Activated naive CD4-positive, alpha-beta T cell treated with anti-CD3 and anti-CD28 coated beads, Interleukin-2, amount 50 U/mL, for 24 hours (primary cell): ENCODE measurements at regions not wholly inside any gene's neighbourhood (a gene's known extent, or its start where the extent isn't known, plus 50 kb on each side); places are given as distances from the start of the nearest gene placed in this dataset.

Experiments
- H3K27ac Mint-ChIP-seq: one replicate; pipeline ENCODE4 v1.8.0; 2021; ENCODE audit warnings: mild to moderate bottlenecking, mixed read lengths
- H3K27me3 Mint-ChIP-seq: one replicate; pipeline ENCODE4 v1.8.0; 2021; ENCODE audit warnings: mixed read lengths
- H3K36me3 Mint-ChIP-seq: one replicate; pipeline ENCODE4 v1.8.0; 2021; ENCODE audit warnings: mixed read lengths
- H3K4me1 Mint-ChIP-seq: one replicate; pipeline ENCODE4 v1.8.0; 2021; ENCODE audit warnings: mixed read lengths
- H3K4me3 Mint-ChIP-seq: one replicate; pipeline ENCODE4 v1.8.0; 2021; ENCODE audit warnings: mild to moderate bottlenecking, mixed read lengths
- H3K9me3 Mint-ChIP-seq: one replicate; pipeline ENCODE4 v1.8.0; 2021; ENCODE audit warnings: mixed read lengths

DNA sequence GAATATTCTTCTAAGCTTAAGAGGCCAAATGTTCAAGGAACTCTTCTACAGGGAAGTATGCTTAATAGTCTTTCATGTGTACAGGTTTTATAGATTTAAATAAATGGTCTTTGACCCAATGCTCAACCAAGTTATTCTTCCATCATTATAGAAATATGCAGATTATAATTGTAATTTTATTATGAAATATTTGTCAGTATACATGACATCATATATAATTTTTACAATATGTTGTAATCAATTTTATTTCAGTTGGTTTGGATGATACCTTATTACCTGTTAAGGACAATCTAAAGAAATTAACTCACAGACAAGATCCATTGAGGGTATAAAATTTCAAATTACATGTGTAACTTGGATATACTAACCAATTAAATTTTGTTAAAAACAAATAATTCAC lies 1278.3 kb downstream of the SLC16A7 start:
- Mint-ChIP-seq H3K27ac (no peak overlapping the region), H3K27me3 (no peaks in the 10 kb centered on the region), H3K9me3 (no peaks in the 10 kb centered on the region), H3K36me3 (no peaks in the 10 kb centered on the region), H3K4me1 (no peaks in the 10 kb centered on the region), H3K4me3 (no peak overlapping the region)

DNA sequence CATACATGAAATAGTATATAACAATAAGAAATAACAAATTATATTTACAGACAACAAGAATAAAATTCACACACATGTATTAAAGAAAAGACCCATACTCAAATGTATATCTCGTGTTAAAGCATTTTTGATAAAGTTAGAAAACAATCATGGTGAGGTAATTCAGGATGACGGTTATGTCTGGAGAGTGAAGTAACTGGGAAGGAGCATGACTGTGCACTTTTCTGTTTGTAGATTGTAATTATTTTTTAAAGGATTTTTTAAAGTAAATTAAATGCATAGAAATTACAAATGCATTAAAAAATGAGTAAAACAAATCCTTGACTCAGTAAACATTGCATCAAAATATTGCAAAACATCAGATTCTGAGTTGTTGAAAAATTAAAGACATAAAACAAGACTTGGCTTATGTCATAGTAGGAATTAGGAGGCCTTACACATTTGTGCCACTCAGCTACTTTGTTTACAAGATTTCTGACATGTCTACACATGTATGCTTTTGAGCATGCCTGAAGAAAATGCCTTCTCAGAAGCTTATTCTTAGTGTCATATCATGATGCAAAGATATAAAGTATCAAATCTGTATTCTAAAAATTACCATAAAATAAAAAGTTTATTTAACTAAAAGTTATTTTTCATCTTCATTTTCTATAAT lies 1325.1 kb downstream of the SLC16A7 start:
- Mint-ChIP-seq H3K4me3 (no peak overlapping the region), H3K9me3 (no peaks in the 10 kb centered on the region), H3K36me3 (no peaks in the 10 kb centered on the region), H3K4me1 (no peaks in the 10 kb centered on the region), H3K27ac (no peak overlapping the region), H3K27me3 (no peaks in the 10 kb centered on the region)

DNA sequence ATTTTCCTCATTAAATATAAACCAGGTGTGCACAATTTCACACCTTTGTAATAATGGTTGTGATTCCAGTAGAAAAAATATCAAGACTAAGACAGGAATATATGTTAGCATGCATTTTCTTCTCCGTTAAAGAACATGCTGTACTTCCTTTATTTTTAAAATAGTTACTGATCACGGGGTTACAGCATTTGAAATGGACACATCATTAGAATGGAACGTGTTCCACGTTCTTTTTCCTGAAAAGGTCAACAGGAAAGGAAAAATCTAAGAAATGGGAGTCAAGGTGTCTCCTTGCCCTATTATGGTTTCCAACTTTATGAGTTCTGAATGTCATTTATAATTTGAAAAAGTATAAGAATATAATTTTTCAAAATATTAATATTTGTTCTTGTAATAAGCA lies 1325.7 kb downstream of the SLC16A7 start:
- H3K4me3 Mint-ChIP-seq: no peak overlapping the region
- no peak overlapping the region for H3K27ac Mint-ChIP-seq
- H3K27me3 Mint-ChIP-seq: no peaks in the 10 kb centered on the region
- H3K36me3 Mint-ChIP-seq: no peaks in the 10 kb centered on the region
- no peaks in the 10 kb centered on the region for H3K4me1 Mint-ChIP-seq
- no peaks in the 10 kb centered on the region for H3K9me3 Mint-ChIP-seq

DNA sequence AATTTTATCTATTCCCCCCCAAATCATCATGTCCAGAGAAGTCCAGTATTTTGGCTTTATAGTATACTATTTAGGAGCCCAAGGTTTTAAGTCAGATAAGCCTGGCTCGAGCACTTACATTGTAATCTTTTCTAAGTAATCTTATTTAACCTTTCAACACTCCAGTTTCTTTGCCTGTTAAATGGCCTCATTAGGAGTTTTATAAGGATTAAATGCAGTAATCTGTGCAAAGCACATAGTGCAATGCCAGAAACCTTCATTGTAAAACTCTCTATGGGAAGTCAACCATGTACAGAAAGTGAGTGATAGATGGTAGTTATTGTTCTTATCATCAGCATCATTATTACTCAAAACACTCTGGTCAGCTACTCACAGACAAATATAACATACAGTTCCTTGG lies 1330.4 kb downstream of the SLC16A7 start:
- Mint-ChIP-seq H3K9me3 (peaks cover 2% of the 10 kb centered on the region), H3K4me1 (no peaks in the 10 kb centered on the region), H3K27ac (no peak overlapping the region), H3K4me3 (no peak overlapping the region), H3K36me3 (no peaks in the 10 kb centered on the region), H3K27me3 (no peaks in the 10 kb centered on the region)

DNA sequence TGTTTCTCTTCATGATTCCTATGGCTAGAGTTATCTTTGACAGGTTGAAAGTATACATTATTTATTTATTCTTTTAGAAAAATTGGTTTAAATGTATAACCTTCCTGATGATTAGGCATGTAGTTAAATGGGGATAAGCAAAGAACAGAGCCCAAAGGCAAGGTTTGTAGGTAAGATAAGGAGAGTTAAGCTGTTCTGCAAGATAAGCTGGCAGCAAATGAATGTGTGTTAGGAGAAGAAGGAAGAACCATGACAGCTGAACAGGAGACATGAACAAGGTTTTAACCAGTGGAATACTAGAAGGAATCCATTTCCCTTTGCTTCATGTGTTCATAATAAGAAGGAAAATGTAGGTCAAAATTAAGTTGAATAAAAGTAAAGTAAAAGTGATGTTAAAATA lies 1330.1 kb upstream of the USP15 start:
- peaks cover 17% of the 10 kb centered on the region for H3K9me3 Mint-ChIP-seq

DNA sequence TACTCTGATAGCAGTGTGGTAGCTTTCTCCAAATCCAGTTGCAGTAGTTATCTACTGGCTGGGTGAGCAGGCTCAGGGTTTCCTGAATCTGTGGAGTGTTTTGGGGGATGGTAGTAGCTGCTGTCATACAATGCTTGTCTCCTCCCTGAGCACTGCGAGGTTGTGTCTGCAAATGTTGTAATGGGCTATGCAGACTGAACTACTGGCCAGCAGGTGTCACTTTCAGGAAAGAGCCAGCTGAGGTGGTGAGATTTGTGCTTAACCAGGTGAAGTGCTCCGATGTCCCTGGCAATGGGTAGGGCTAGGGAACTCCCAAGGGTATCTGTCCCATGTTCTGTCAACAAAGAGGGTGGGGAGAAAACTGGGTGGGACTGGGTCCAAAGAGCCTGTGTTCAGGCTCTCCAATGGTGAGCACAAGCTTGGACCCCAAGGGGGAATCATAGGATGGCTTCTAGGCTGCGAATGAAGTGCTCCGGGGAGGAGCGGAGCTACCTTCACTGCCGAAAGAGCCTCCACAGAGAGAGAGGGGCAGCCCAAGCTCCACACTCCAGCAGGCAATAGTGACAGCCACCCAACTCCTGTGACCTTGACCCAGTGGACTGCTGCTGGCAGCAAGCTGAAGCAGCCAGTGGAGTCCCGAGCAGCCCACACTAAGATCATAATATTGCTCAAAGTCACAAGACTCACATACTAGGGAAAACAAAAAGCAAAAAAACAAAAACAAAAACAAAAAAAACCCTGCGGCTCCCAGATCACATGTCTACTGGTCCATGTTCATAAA lies 1324.0 kb upstream of the USP15 start:
- Mint-ChIP-seq H3K4me3 (no peak overlapping the region), H3K27ac (no peak overlapping the region), H3K36me3 (no peaks in the 10 kb centered on the region), H3K9me3 (peaks cover 16% of the 10 kb centered on the region), H3K4me1 (no peaks in the 10 kb centered on the region), H3K27me3 (no peaks in the 10 kb centered on the region)

More for the DNA sequence above, 1330.1 kb upstream of the USP15 start:
- Mint-ChIP-seq H3K4me1 (no peaks in the 10 kb centered on the region), H3K4me3 (no peak overlapping the region), H3K36me3 (no peaks in the 10 kb centered on the region), H3K27ac (no peak overlapping the region), H3K27me3 (no peaks in the 10 kb centered on the region)

DNA sequence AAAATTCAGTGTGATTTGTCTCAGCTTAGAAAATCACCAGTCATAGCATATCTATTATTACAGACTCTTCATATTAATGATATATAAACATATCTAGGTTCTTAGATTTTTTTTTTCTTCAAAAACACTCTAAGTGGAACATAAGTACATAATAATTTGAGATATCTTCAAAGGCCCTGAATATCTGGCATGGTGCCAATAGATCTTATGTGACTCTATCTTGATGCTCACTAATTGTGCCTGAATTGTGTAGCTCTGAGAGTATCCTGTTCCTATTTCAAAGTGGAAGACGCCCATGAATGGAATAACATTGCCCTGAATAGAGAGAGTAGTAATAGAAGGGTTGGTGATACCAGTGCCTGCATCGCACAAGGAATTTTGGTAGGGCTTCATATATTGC lies 1312.7 kb upstream of the USP15 start:
- Mint-ChIP-seq H3K9me3 (no peaks in the 10 kb centered on the region), H3K36me3 (no peaks in the 10 kb centered on the region), H3K27me3 (no peaks in the 10 kb centered on the region), H3K4me3 (no peak overlapping the region), H3K4me1 (no peaks in the 10 kb centered on the region), H3K27ac (no peak overlapping the region)

DNA sequence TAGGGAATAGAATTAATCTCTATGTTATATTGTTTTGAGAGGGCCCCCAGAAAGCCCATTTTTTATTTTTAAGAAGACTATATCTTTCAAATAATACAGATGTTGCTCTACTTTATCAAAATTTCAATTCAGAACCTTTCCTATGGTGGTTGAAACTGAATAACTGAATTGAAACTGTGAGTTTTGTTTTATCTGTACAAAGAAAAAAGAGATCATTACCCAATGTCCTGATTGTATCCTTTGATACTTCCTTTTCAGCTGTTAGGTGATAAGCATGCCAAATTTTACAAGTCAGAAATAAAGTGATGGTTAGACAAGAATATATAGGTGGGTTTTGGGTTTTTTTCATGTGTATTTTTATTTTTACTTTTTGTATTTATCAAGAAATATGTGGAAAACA lies 1293.1 kb upstream of the USP15 start:
- Mint-ChIP-seq H3K4me1 (no peaks in the 10 kb centered on the region), H3K36me3 (no peaks in the 10 kb centered on the region), H3K9me3 (peaks cover 7% of the 10 kb centered on the region), H3K27me3 (no peaks in the 10 kb centered on the region), H3K4me3 (no peak overlapping the region), H3K27ac (no peak overlapping the region)

DNA sequence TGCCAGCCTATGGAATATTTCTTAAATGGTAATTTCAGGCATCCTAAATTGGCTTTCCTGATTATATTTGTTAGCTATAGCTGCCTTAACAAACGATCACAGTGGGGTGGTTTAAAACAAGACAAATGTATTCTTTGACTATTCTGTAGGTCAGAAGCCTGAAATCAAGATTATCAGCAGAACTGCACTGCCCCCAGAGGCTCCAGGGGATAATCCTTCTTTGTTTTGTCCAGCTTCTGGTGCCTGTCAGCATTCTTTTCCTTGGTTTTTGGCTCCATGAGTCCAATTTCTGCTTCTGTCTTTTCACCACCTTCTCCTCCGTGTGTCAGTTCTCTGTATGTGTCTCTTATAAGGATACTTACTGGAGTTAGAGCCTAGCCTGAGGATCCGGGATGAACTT lies 1282.2 kb upstream of the USP15 start:
- H3K36me3 Mint-ChIP-seq: no peaks in the 10 kb centered on the region
- H3K4me1 Mint-ChIP-seq: no peaks in the 10 kb centered on the region
- H3K9me3 Mint-ChIP-seq: peaks cover 8% of the 10 kb centered on the region
- no peaks in the 10 kb centered on the region for H3K27me3 Mint-ChIP-seq
- no peak overlapping the region for H3K27ac Mint-ChIP-seq
- H3K4me3 Mint-ChIP-seq: no peak overlapping the region

DNA sequence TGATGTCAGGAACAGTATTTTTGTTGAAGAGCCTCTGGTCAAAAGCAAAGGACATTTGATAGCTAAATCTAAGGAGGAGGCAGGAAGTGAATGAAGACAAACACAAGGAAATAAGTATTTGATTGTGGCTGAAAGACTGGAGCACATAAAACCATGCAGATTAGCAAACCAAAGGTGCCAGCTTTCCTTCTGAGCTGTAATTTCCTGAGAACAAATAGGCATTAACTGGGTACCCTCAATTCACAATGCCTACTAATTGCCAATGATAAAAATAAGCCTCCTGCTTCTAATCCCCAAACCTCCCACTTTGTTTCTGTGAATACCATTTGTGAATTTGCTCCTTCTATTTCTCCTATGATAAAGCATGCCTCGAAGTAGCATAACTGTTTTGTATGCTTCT lies 1279.6 kb upstream of the USP15 start:
- Mint-ChIP-seq H3K4me3 (no peak overlapping the region), H3K27ac (no peak overlapping the region), H3K4me1 (no peaks in the 10 kb centered on the region)

DNA sequence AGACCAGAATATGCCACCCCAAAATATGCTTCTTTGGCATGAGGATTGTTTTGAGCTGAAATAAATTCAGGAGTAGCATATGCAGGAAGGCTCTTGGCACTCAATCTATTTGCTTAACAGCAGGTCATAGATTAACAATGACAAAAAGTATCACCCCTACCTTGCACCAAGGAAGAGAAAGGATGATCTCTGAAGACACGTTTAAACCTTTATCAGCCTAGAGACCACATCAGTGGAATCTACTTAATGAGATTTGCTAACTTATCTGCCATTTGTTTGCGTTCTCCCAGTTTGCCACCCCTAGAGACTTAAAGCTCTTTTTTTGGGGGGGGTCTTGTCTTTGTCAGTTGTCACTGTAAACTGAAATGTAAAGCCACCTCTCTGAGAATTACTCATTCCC lies 1278.7 kb upstream of the USP15 start:
- Mint-ChIP-seq H3K9me3 (peaks cover 4% of the 10 kb centered on the region), H3K27ac (no peak overlapping the region), H3K27me3 (no peaks in the 10 kb centered on the region), H3K4me3 (no peak overlapping the region), H3K4me1 (no peaks in the 10 kb centered on the region), H3K36me3 (no peaks in the 10 kb centered on the region)

More for the DNA sequence above, 1279.6 kb upstream of the USP15 start:
- Mint-ChIP-seq H3K27me3 (no peaks in the 10 kb centered on the region), H3K36me3 (no peaks in the 10 kb centered on the region), H3K9me3 (peaks cover 4% of the 10 kb centered on the region)

DNA sequence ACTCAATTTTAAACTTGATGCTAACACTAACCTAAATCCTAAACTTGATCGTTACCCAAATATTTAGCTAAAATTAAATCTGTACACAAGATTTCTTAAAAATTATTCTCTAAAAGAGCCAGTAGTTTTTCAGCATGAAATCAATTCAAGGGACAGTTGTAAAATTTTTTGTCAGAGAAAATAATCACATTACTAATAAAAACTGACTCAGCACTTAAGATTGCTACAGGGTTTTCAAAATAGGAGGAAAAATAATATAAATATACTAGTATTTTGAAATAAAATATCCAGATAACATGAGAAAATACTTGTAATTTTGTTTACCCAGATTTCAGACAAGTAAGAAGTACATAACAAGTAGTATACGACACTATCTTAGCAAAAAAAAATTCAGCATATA lies 1268.1 kb upstream of the USP15 start:
- H3K27me3 Mint-ChIP-seq: no peaks in the 10 kb centered on the region
- no peaks in the 10 kb centered on the region for H3K4me1 Mint-ChIP-seq
- H3K27ac Mint-ChIP-seq: no peak overlapping the region
- no peaks in the 10 kb centered on the region for H3K9me3 Mint-ChIP-seq
- no peak overlapping the region for H3K4me3 Mint-ChIP-seq
- no peaks in the 10 kb centered on the region for H3K36me3 Mint-ChIP-seq

DNA sequence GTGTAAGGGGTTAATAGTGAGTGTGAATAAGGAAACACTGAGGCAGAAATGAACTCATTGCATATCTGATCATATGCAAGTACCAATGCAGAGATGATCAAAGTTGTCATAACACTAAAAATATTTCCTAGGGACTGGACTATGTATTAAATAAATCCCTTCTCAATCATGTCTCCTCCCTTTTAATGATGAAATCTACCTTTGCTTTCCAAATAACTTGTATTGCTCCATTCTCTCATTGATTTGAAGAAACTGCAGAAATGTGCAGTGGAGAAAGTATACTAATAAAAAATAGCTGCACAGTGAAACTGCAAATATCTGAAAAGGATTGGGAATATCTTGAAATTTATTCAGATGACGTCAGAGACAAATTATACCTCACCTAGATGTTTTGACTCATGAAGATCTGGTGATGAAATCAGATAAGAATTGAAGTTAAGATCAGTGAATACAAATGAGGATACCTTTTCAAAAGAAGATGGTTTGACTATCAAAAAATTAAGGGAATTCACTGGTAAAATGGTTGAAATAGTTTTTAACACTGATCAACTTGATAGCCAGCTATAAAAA lies 1264.9 kb upstream of the USP15 start:
- H3K36me3 Mint-ChIP-seq: no peaks in the 10 kb centered on the region
- no peaks in the 10 kb centered on the region for H3K9me3 Mint-ChIP-seq
- no peak overlapping the region for H3K27ac Mint-ChIP-seq
- H3K27me3 Mint-ChIP-seq: no peaks in the 10 kb centered on the region
- no peak overlapping the region for H3K4me3 Mint-ChIP-seq
- no peaks in the 10 kb centered on the region for H3K4me1 Mint-ChIP-seq

DNA sequence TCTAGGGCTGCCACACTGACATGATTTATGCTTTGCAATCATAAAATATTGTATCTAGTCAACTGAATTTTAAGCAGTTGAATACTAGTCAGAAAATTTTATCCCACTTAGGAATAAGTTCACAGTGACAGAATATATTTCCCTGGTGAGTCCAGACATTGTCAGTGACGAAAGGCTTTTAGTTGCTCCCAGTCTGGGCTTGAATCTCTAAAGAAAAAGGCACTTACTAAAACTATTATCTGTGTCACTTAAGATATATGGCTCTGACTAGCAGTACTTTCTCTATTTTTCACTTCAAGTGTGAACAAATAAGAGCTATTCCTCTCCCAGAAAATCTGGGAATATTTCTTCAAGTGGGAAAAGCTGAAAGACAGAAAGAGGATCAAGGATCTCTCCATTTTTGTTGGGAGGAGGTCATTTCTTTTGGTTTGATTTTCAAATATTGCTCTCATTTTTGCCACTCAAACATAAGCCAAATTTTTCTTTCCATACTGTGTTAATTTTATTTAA lies 1262.3 kb upstream of the USP15 start:
- no peaks in the 10 kb centered on the region for H3K4me1 Mint-ChIP-seq
- H3K36me3 Mint-ChIP-seq: no peaks in the 10 kb centered on the region
- H3K27ac Mint-ChIP-seq: no peak overlapping the region
- no peak overlapping the region for H3K4me3 Mint-ChIP-seq
- H3K27me3 Mint-ChIP-seq: no peaks in the 10 kb centered on the region
- no peaks in the 10 kb centered on the region for H3K9me3 Mint-ChIP-seq

DNA sequence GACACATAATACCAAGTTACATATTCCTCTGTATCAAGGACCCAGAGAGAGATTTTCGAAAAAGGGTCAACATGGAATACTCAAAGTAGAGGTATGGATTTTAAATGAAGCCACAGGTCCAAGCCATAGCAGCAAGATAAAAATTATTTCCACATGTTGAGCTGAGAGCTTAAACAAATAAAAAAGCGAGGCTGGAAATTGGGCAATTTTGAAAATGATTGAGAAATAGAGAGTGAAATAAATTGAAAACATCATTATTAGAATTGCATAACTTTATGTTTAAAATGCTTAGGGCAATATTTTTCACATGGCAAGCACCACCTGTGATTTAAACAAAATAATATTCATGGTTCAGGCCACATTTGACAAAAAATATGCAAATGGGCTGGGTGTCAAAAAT lies 1251.0 kb upstream of the USP15 start:
- Mint-ChIP-seq H3K36me3 (no peaks in the 10 kb centered on the region), H3K4me3 (no peak overlapping the region), H3K27ac (no peak overlapping the region), H3K4me1 (no peaks in the 10 kb centered on the region), H3K27me3 (no peaks in the 10 kb centered on the region), H3K9me3 (peaks cover 4% of the 10 kb centered on the region)

DNA sequence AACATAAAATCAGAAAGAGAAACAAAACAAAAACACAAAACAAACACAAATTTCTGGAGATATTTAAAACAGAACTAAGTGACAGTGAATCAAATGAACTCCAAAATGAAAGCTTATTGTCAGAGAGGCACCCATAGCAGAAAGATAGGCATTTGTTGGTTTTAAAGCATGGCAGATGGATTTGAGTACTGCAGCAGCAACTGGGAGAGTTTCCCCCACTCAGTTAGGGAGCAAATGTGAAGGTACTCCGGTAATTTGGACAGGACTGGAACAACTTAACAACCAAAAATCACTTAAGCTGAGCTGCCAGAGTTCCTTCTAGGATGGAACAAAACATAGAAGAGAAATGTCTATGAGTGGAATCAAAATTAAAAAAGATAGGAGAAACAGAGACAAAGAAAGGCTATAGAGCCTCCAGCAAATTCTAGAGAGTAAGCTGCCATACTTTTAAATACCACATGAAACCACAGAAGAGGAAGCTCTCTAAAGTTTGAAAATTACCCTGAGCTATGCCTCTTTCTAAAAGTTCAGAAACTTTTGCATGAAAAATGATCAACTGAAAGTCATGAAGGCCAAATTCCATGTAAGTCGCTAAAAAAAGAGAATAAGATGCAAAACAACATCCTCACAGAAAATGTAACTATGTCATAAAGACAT lies 1248.3 kb upstream of the USP15 start:
- Mint-ChIP-seq H3K4me3 (no peak overlapping the region), H3K36me3 (no peaks in the 10 kb centered on the region), H3K4me1 (no peaks in the 10 kb centered on the region), H3K27ac (no peak overlapping the region), H3K27me3 (no peaks in the 10 kb centered on the region), H3K9me3 (peaks cover 4% of the 10 kb centered on the region)
